Liver (tissue), 3 donors: ENCODE measurements at regions not wholly inside any gene's neighbourhood (a gene's known extent, or its start where the extent isn't known, plus 50 kb on each side); places are given as distances from the start of the nearest gene placed in this dataset.

Source experiments
- CTCF ChIP-seq: fragments of 150-350 bp; IDR thresholded peaks from 2 replicates; pipeline ENCODE4 v1.5.1; 2017; ENCODE audit warnings: improper control_type of control experiment, low read depth, low read length; ENCODE audit not compliant: missing input control
- EGR1 ChIP-seq, 2 donors: IDR thresholded peaks; 2 replicates each; pipeline ENCODE4 v1.6.1; 2016 to 2018; ENCODE audit warnings: antibody characterized with exemption in 2 of 2, low read depth in 2 of 2
- GABPA ChIP-seq, 2 donors: IDR thresholded peaks in 1 of 2; conservative IDR thresholded peaks in 1 of 2; 2 replicates each; pipeline ENCODE4 v1.6.1; 2016; ENCODE audit warnings: antibody characterized with exemption in 2 of 2, mild to moderate bottlenecking in 1 of 2, moderate library complexity in 1 of 2
- HNF4G ChIP-seq: IDR thresholded peaks from 2 replicates; pipeline ENCODE4 v1.6.1; 2016; ENCODE audit warnings: antibody characterized with exemption
- JUND ChIP-seq, 2 donors: IDR thresholded peaks; 2 replicates each; pipeline ENCODE4 v1.6.1; 2016; ENCODE audit warnings: antibody characterized with exemption in 2 of 2
- NR2F2 ChIP-seq: IDR thresholded peaks from 2 replicates; pipeline ENCODE4 v1.6.1; 2016; ENCODE audit warnings: antibody characterized with exemption
- RAD21 ChIP-seq, 2 donors: IDR thresholded peaks; 2 replicates each; pipeline ENCODE4 v1.6.1; 2016; ENCODE audit warnings: antibody characterized with exemption in 2 of 2, mild to moderate bottlenecking in 2 of 2
- TAF1 ChIP-seq: conservative IDR thresholded peaks from 2 replicates; pipeline ENCODE4 v1.6.1; 2016; ENCODE audit warnings: antibody characterized with exemption, mild to moderate bottlenecking
- YY1 ChIP-seq: IDR thresholded peaks from 2 replicates; pipeline ENCODE4 v1.6.1; 2016; ENCODE audit warnings: antibody characterized with exemption, mild to moderate bottlenecking
- TF ChIP-seq, protein P1 (sequence below): IDR thresholded peaks from 2 replicates; pipeline ENCODE4 v1.6.1; 2016; ENCODE audit warnings: antibody characterized with exemption
- TF ChIP-seq, protein P2 (sequence below): IDR thresholded peaks from 2 replicates; pipeline ENCODE4 v1.6.1; 2016; ENCODE audit warnings: antibody characterized with exemption
- TF ChIP-seq, protein P3 (sequence below): IDR thresholded peaks from 2 replicates; pipeline ENCODE4 v1.6.1; 2016; ENCODE audit warnings: antibody characterized with exemption
- donor health status: healthy.
- donor health status: healthy.

DNA sequence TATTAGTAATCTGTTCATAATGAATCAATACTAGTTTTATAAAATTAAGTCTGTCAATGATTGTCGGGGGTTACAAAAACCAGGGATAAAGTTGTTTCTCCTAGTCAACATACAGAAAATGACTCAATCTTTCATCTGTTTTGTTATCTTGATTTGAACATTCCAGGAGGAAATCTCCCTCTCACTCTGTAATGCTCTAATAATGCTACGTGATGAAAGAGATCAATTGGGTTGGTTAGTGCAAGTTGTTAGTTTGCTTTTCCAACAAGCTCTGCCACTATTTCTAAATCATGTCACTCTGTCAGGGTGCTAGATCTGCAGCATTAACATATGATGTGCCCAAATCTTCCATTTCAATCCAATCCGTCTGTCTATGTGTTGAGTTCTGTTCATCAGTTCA is 379.5 kb upstream of the GJE1 start:
- TF ChIP-seq CTCF (no peak), RAD21 (IDR thresholded peaks at IDR 0.05) (no peak), HNF4G (no peak), NR2F2 (no peak), YY1 (no peak), JUND (IDR thresholded peaks at IDR 0.05) (no peak), EGR1 (IDR thresholded peaks at IDR 0.05; ENCODE audit: low read depth in 2 of 2) (no peak), TAF1 (no peak), GABPA (IDR thresholded peaks at IDR 0.05 in 1 of 2, conservative IDR thresholded peaks at IDR 0.05 in 1 of 2) (no peak)
- TF ChIP-seq, protein P1, sequence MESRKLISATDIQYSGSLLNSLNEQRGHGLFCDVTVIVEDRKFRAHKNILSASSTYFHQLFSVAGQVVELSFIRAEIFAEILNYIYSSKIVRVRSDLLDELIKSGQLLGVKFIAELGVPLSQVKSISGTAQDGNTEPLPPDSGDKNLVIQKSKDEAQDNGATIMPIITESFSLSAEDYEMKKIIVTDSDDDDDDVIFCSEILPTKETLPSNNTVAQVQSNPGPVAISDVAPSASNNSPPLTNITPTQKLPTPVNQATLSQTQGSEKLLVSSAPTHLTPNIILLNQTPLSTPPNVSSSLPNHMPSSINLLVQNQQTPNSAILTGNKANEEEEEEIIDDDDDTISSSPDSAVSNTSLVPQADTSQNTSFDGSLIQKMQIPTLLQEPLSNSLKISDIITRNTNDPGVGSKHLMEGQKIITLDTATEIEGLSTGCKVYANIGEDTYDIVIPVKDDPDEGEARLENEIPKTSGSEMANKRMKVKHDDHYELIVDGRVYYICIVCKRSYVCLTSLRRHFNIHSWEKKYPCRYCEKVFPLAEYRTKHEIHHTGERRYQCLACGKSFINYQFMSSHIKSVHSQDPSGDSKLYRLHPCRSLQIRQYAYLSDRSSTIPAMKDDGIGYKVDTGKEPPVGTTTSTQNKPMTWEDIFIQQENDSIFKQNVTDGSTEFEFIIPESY: no peak
- TF ChIP-seq, protein P2, sequence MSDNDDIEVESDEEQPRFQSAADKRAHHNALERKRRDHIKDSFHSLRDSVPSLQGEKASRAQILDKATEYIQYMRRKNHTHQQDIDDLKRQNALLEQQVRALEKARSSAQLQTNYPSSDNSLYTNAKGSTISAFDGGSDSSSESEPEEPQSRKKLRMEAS: no peak
- TF ChIP-seq, protein P3, sequence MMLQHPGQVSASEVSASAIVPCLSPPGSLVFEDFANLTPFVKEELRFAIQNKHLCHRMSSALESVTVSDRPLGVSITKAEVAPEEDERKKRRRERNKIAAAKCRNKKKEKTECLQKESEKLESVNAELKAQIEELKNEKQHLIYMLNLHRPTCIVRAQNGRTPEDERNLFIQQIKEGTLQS: no peak
